ENCODE measurements at regions not wholly inside any gene's neighbourhood (a gene's known extent, or its start where the extent isn't known, plus 50 kb on each side); places are given as distances from the start of the nearest gene placed in this dataset.
"Not testable (repeated sequence)": the region's sequence is repeated elsewhere in the genome, so short reads cannot be mapped to it uniquely, and the experiment has no call there.

- DNase-seq (ENCODE audit: extremely low read depth in 1 of 11, low read depth in 9 of 11, low spot score in 4 of 11): no peak
These were observed 1126.9 kb downstream of the JRKL start for GRCh38 chr11:97516688-97517087.

GRCh38 chr11:97525273-97525672 lies 1135.5 kb downstream of the JRKL start:
- DNase-seq (ENCODE audit: extremely low read depth in 1 of 11, low read depth in 9 of 11, low spot score in 4 of 11): no peak

- no peak for DNase-seq (ENCODE audit: extremely low read depth in 1 of 11, low read depth in 9 of 11, low spot score in 4 of 11)
These were observed 1147.8 kb downstream of the JRKL start for GRCh38 chr11:97537407-97538150.

- no peak for DNase-seq (ENCODE audit: extremely low read depth in 1 of 11, low read depth in 9 of 11, low spot score in 4 of 11)
These were observed 1154.6 kb downstream of the JRKL start for GRCh38 chr11:97544431-97544830.

- no peak for DNase-seq (ENCODE audit: extremely low read depth in 1 of 11, low read depth in 9 of 11, low spot score in 4 of 11)
These were observed 1158.5 kb downstream of the JRKL start for GRCh38 chr11:97548280-97548679.

- no peak for DNase-seq (ENCODE audit: extremely low read depth in 1 of 11, low read depth in 9 of 11, low spot score in 4 of 11)
These were observed 1167.6 kb downstream of the JRKL start for GRCh38 chr11:97557399-97557798.

GRCh38 chr11:97567801-97568200 lies 1178.0 kb downstream of the JRKL start:
- DNase-seq (ENCODE audit: extremely low read depth in 1 of 11, low read depth in 9 of 11, low spot score in 4 of 11): no peak

GRCh38 chr11:97570636-97571035 lies 1180.8 kb downstream of the JRKL start:
- no peak for DNase-seq (ENCODE audit: extremely low read depth in 1 of 11, low read depth in 9 of 11, low spot score in 4 of 11)

GRCh38 chr11:97573771-97574170 lies 1184.0 kb downstream of the JRKL start:
- DNase-seq (ENCODE audit: extremely low read depth in 1 of 11, low read depth in 9 of 11, low spot score in 4 of 11): not testable (repeated sequence)

GRCh38 chr11:97574976-97575665 lies 1185.3 kb downstream of the JRKL start:
- DNase-seq (ENCODE audit: extremely low read depth in 1 of 11, low read depth in 9 of 11, low spot score in 4 of 11): no peak

GRCh38 chr11:97607291-97608000 lies 1217.6 kb downstream of the JRKL start:
- no peak for DNase-seq (ENCODE audit: extremely low read depth in 1 of 11, low read depth in 9 of 11, low spot score in 4 of 11)

- DNase-seq (ENCODE audit: extremely low read depth in 1 of 11, low read depth in 9 of 11, low spot score in 4 of 11): no peak
These were observed 1220.2 kb downstream of the JRKL start for GRCh38 chr11:97610000-97610399.

- no peak for DNase-seq (ENCODE audit: extremely low read depth in 1 of 11, low read depth in 9 of 11, low spot score in 4 of 11)
These were observed 1221.0 kb downstream of the JRKL start for GRCh38 chr11:97610854-97611253.

GRCh38 chr11:97611345-97611744 lies 1221.5 kb downstream of the JRKL start:
- no peak for DNase-seq (ENCODE audit: extremely low read depth in 1 of 11, low read depth in 9 of 11, low spot score in 4 of 11)

- no peak for DNase-seq (ENCODE audit: extremely low read depth in 1 of 11, low read depth in 9 of 11, low spot score in 4 of 11)
These were observed 1224.8 kb downstream of the JRKL start for GRCh38 chr11:97614606-97615005.

- no peak for DNase-seq (ENCODE audit: extremely low read depth in 1 of 11, low read depth in 9 of 11, low spot score in 4 of 11)
These were observed 1225.7 kb downstream of the JRKL start for GRCh38 chr11:97615546-97615945.

GRCh38 chr11:97617031-97617430 lies 1227.2 kb downstream of the JRKL start:
- DNase-seq (ENCODE audit: extremely low read depth in 1 of 11, low read depth in 9 of 11, low spot score in 4 of 11): no peak

GRCh38 chr11:97620007-97620406 lies 1230.2 kb downstream of the JRKL start:
- DNase-seq (ENCODE audit: extremely low read depth in 1 of 11, low read depth in 9 of 11, low spot score in 4 of 11): no peak

- DNase-seq (ENCODE audit: extremely low read depth in 1 of 11, low read depth in 9 of 11, low spot score in 4 of 11): no peak
These were observed 1231.5 kb downstream of the JRKL start for GRCh38 chr11:97621282-97621681.

GRCh38 chr11:97622795-97623194 lies 1233.0 kb downstream of the JRKL start:
- DNase-seq (ENCODE audit: extremely low read depth in 1 of 11, low read depth in 9 of 11, low spot score in 4 of 11): no peak
